ENCODE measurements at regions not wholly inside any gene's neighbourhood (a gene's known extent, or its start where the extent isn't known, plus 50 kb on each side); places are given as distances from the start of the nearest gene placed in this dataset.
"Not testable (repeated sequence)": the region's sequence is repeated elsewhere in the genome, so short reads cannot be mapped to it uniquely, and the experiment has no call there.

- no peak for DNase-seq (ENCODE audit: low read depth in 4 of 4, low spot score in 1 of 4)
Observed at GRCh38 chr5:108461628-108462367, 79.9 kb upstream of the FBXL17 start.

- no peak for DNase-seq (ENCODE audit: low read depth in 4 of 4, low spot score in 1 of 4)
Observed at GRCh38 chr5:108459769-108460168, 77.9 kb upstream of the FBXL17 start.

- no peak for DNase-seq (ENCODE audit: low read depth in 4 of 4, low spot score in 1 of 4)
Observed at GRCh38 chr5:108451269-108451668, 69.4 kb upstream of the FBXL17 start.

GRCh38 chr5:108444130-108444529 lies 62.2 kb upstream of the FBXL17 start:
- not testable (repeated sequence) for DNase-seq (ENCODE audit: low read depth in 4 of 4, low spot score in 1 of 4)

- DNase-seq (ENCODE audit: low read depth in 4 of 4, low spot score in 1 of 4), result not testable (repeated sequence)
Observed at GRCh38 chr5:108442063-108442651, 60.3 kb upstream of the FBXL17 start.

GRCh38 chr5:108437425-108437824 lies 55.5 kb upstream of the FBXL17 start:
- no peak for DNase-seq (ENCODE audit: low read depth in 4 of 4, low spot score in 1 of 4)

- no peak for DNase-seq (ENCODE audit: low read depth in 4 of 4, low spot score in 1 of 4)
Observed at GRCh38 chr5:108436696-108437095, 54.8 kb upstream of the FBXL17 start.

GRCh38 chr5:108433600-108433999 lies 51.7 kb upstream of the FBXL17 start:
- DNase-seq (ENCODE audit: low read depth in 4 of 4, low spot score in 1 of 4), result no peak

GRCh38 chr5:108432024-108432423 lies 50.1 kb upstream of the FBXL17 start:
- no peak for DNase-seq (ENCODE audit: low read depth in 4 of 4, low spot score in 1 of 4)

All from stimulated activated CD4-positive, alpha-beta T cell treated with anti-CD3 and anti-CD28 coated beads, Interleukin-1b, Interleukin-23, amount 100 ng/mL, for 24 hours (primary cell).